ENCODE measurements at regions not wholly inside any gene's neighbourhood (a gene's known extent, or its start where the extent isn't known, plus 50 kb on each side); places are given as distances from the start of the nearest gene placed in this dataset.
A peak's percentile ranks its signal among the peaks of the same experiment; 100 is the strongest.
"Not testable (repeated sequence)": the region's sequence is repeated elsewhere in the genome, so short reads cannot be mapped to it uniquely, and the experiment has no call there.

- not testable (repeated sequence) for H3K27me3 ChIP-seq; H3K9me3 ChIP-seq (replicated peaks); H3K4me1 ChIP-seq; H3K36me3 ChIP-seq; H3K4me3 ChIP-seq; DNase-seq; H3K27ac ChIP-seq
These were observed 70.8 kb downstream of the TBC1D26 start for GRCh38 chr17:15802917-15803316.

- not testable (repeated sequence) for H3K4me3 ChIP-seq; DNase-seq; H3K27ac ChIP-seq; H3K4me1 ChIP-seq; H3K36me3 ChIP-seq; H3K27me3 ChIP-seq; H3K9me3 ChIP-seq (replicated peaks)
These were observed 74.7 kb downstream of the TBC1D26 start for GRCh38 chr17:15806825-15807224.

GRCh38 chr17:15813388-15813787 lies 81.3 kb downstream of the TBC1D26 start:
- H3K27ac ChIP-seq; H3K36me3 ChIP-seq; H3K4me1 ChIP-seq; H3K9me3 ChIP-seq (replicated peaks); H3K27me3 ChIP-seq; DNase-seq; H3K4me3 ChIP-seq: not testable (repeated sequence)

GRCh38 chr17:15814003-15814402 lies 81.9 kb downstream of the TBC1D26 start:
- not testable (repeated sequence) for DNase-seq; H3K36me3 ChIP-seq; H3K4me1 ChIP-seq; H3K9me3 ChIP-seq (replicated peaks); H3K4me3 ChIP-seq; H3K27ac ChIP-seq; H3K27me3 ChIP-seq

- H3K4me3 ChIP-seq; H3K27ac ChIP-seq; H3K4me1 ChIP-seq; H3K9me3 ChIP-seq (replicated peaks); H3K27me3 ChIP-seq; H3K36me3 ChIP-seq; DNase-seq: not testable (repeated sequence)
These were observed 85.8 kb downstream of the TBC1D26 start for GRCh38 chr17:15817861-15818260.

GRCh38 chr17:15822280-15822679 lies 90.2 kb downstream of the TBC1D26 start:
- not testable (repeated sequence) for H3K36me3 ChIP-seq; H3K27me3 ChIP-seq; DNase-seq; H3K27ac ChIP-seq; H3K4me3 ChIP-seq; H3K9me3 ChIP-seq (replicated peaks); H3K4me1 ChIP-seq

- H3K27ac ChIP-seq; H3K27me3 ChIP-seq; H3K9me3 ChIP-seq (replicated peaks); H3K4me1 ChIP-seq; H3K36me3 ChIP-seq; H3K4me3 ChIP-seq: not testable (repeated sequence)
- DNase-seq = peak; percentile 90 to 93
These were observed 96.7 kb downstream of the TBC1D26 start for GRCh38 chr17:15828727-15829314.

- not testable (repeated sequence) for H3K4me3 ChIP-seq; H3K4me1 ChIP-seq; H3K36me3 ChIP-seq; H3K27me3 ChIP-seq; H3K9me3 ChIP-seq (replicated peaks); H3K27ac ChIP-seq
- peak; percentile 59 to 64 for DNase-seq
These were observed 98.1 kb downstream of the TBC1D26 start for GRCh38 chr17:15830221-15830620.

- H3K27me3 ChIP-seq; H3K4me1 ChIP-seq; H3K4me3 ChIP-seq; H3K27ac ChIP-seq; H3K36me3 ChIP-seq; H3K9me3 ChIP-seq (replicated peaks): not testable (repeated sequence)
- DNase-seq = peak in 1 of 2 experiments; percentile 35
These were observed 99.1 kb downstream of the TBC1D26 start for GRCh38 chr17:15831182-15831581.

GRCh38 chr17:15832921-15833480 lies 100.9 kb downstream of the TBC1D26 start:
- not testable (repeated sequence) for DNase-seq; H3K27me3 ChIP-seq; H3K4me3 ChIP-seq; H3K9me3 ChIP-seq (replicated peaks); H3K4me1 ChIP-seq; H3K27ac ChIP-seq; H3K36me3 ChIP-seq

GRCh38 chr17:15833890-15834289 lies 101.8 kb downstream of the TBC1D26 start:
- H3K4me1 ChIP-seq, H3K36me3 ChIP-seq, DNase-seq: not testable (repeated sequence)

GRCh38 chr17:15835481-15835880 lies 103.4 kb downstream of the TBC1D26 start:
- not testable (repeated sequence) for H3K27ac ChIP-seq; DNase-seq; H3K4me3 ChIP-seq; H3K4me1 ChIP-seq; H3K36me3 ChIP-seq; H3K9me3 ChIP-seq (replicated peaks)
- peaks cover 12% of the 10 kb centered on the region; the same call in 1 of the 2 replicates for H3K27me3 ChIP-seq

More at GRCh38 chr17:15833890-15834289, 101.8 kb downstream of the TBC1D26 start:
- not testable (repeated sequence) for H3K27ac ChIP-seq; H3K4me3 ChIP-seq; H3K9me3 ChIP-seq (replicated peaks); H3K27me3 ChIP-seq

GRCh38 chr17:15836249-15836982 lies 104.3 kb downstream of the TBC1D26 start:
- H3K4me3 ChIP-seq; H3K4me1 ChIP-seq; H3K9me3 ChIP-seq (replicated peaks); H3K27ac ChIP-seq; DNase-seq; H3K36me3 ChIP-seq: not testable (repeated sequence)
- peaks cover 12% of the 10 kb centered on the region; the same call in 1 of the 2 replicates for H3K27me3 ChIP-seq

- H3K27me3 ChIP-seq = peaks cover 12% of the 10 kb centered on the region; the same call in 1 of the 2 replicates
- DNase-seq; H3K4me1 ChIP-seq; H3K9me3 ChIP-seq (replicated peaks); H3K36me3 ChIP-seq; H3K4me3 ChIP-seq; H3K27ac ChIP-seq: not testable (repeated sequence)
These were observed 104.9 kb downstream of the TBC1D26 start for GRCh38 chr17:15836991-15837390.

GRCh38 chr17:15847447-15848229 lies 97.3 kb upstream of the ADORA2B start:
- H3K27me3 ChIP-seq; H3K36me3 ChIP-seq; H3K9me3 ChIP-seq (replicated peaks); H3K4me1 ChIP-seq: not testable (repeated sequence)
- peak; percentile 44 to 82 for DNase-seq
- Histone ChIP-seq H3K27ac (peak overlapping the region; percentile 65), H3K4me3 (peak overlapping the region; percentile 32)
